ENCODE measurements at regions not wholly inside any gene's neighbourhood (a gene's known extent, or its start where the extent isn't known, plus 50 kb on each side); places are given as distances from the start of the nearest gene placed in this dataset.
A peak's percentile ranks its signal among the peaks of the same experiment; 100 is the strongest.
"Not testable (repeated sequence)": the region's sequence is repeated elsewhere in the genome, so short reads cannot be mapped to it uniquely, and the experiment has no call there.

GRCh38 chr4:3954540-3955320 is 188.5 kb downstream of the ADRA2C start:
- peak overlapping the region; percentile 60 for H2AFZ ChIP-seq (ENCODE audit: low read depth, low read length)
- H3K9ac ChIP-seq (ENCODE audit: insufficient read depth in 1 of 2, low read depth in 2 of 2, low read length in 2 of 2): peak overlapping the region; percentile 80 to 93
- H3K79me2 ChIP-seq (ENCODE audit: control insufficient read depth, insufficient read depth, low read length); H3K27me3 ChIP-seq (ENCODE audit: control insufficient read depth in 2 of 2, insufficient read depth in 2 of 2, low read length in 2 of 2); intact Hi-C loops (cut with micrococcal nuclease); ATAC-seq; H4K20me1 ChIP-seq (replicated peaks; ENCODE audit: control insufficient read depth, insufficient read depth, low read length); POLR2A ChIA-PET; H3K9me1 ChIP-seq (ENCODE audit: control insufficient read depth, insufficient read depth, low read length); H3K36me3 ChIP-seq (ENCODE audit: control insufficient read depth, insufficient read depth, low read length); in situ Hi-C loops (cut with MboI); H3K9me3 ChIP-seq (replicated peaks; ENCODE audit: control insufficient read depth, insufficient read depth, low read depth, low read length); TF ChIP-seq CEBPG (CRISPR knock-in tag; IDR thresholded peaks at IDR 0.05); ATF3 (CRISPR knock-in tag; conservative IDR thresholded peaks at IDR 0.05); MYC (CRISPR knock-in tag; IDR thresholded peaks at IDR 0.05; ENCODE audit: borderline replicate concordance, low read depth); JUN (CRISPR knock-in tag; IDR thresholded peaks at IDR 0.05; ENCODE audit: borderline replicate concordance): not testable (repeated sequence)
- WGBS (ENCODE audit: insufficient coverage, low coverage, missing lambda C conversion rate): under 1% methylated on average over 34 of the region's 53 CpGs
- H3K27ac ChIP-seq (ENCODE audit: extremely low read depth, low read depth, low read length): peak overlapping the region; percentile 83
- H3K4me2 ChIP-seq (ENCODE audit: insufficient read depth, low read length): peak overlapping the region; percentile 78
- DNase-seq (ENCODE audit: extremely low read depth in 1 of 4, low spot score in 3 of 4): peak; percentile 56 to 75 (median 62)
- peak overlapping the region; percentile 68 for H3K4me3 ChIP-seq
- CTCF ChIA-PET (ENCODE audit: low intra/inter-chr PET ratio): interaction anchor here (0.7 kb wide), 1 partner anchor 693 kb away, joined by 3 read pairs; no protein-coding TSS in a partner anchor
- H3K4me1 ChIP-seq (replicated peaks in 1 of 2; ENCODE audit: control insufficient read depth in 2 of 2, insufficient read depth in 2 of 2, low read length in 2 of 2): peaks cover 0 to 12% of the 10 kb centered on the region in 2 experiments; a peak in 2 of 5 replicates
- TSS peak; percentile 68 for BruUV-seq (replicated peaks)
- peak; percentile 68 for FAIRE-seq
- TF ChIP-seq EP400 (IDR thresholded peaks at IDR 0.05) (peak; percentile 2; the same call in 1 of the 2 replicates), TAF1 (IDR thresholded peaks at IDR 0.05; ENCODE audit: control insufficient read depth, extremely low read depth, insufficient read depth, low read length, severe bottlenecking) (peak; percentile 40), POLR2A (conservative IDR thresholded peaks at IDR 0.05) (peak; percentile 76), CEBPG (tag; conservative IDR thresholded peaks at IDR 0.05 in 1 of 2, IDR thresholded peaks at IDR 0.05 in 1 of 2) (peak; percentile 24 to 86; a peak in 3 of 4 replicates), ATF3 (IDR thresholded peaks at IDR 0.05) (peak; percentile 57; the same call in 1 of the 2 replicates), CTBP1 (IDR thresholded peaks at IDR 0.05; ENCODE audit: borderline replicate concordance) (0 out of 2 replicates have a peak, but pooled peaks have one; percentile 21), ETV5 (CRISPR knock-in tag; IDR thresholded peaks at IDR 0.05; ENCODE audit: low read depth) (peak; percentile 39; the same call in 1 of the 2 replicates), SUPT5H (IDR thresholded peaks at IDR 0.05) (peak; percentile 54; the same call in 1 of the 2 replicates), MYC (IDR thresholded peaks at IDR 0.05; ENCODE audit: low read depth, low read length) (peak; percentile 46; the same call in 1 of the 2 replicates), SIN3A (IDR thresholded peaks at IDR 0.05; ENCODE audit: borderline replicate concordance in 2 of 2, control insufficient read depth in 1 of 2, low read depth in 2 of 2, low read length in 2 of 2) (peak in 1 of 2 experiments; percentile 41; a peak in 1 of 4 replicates), MEIS2 (IDR thresholded peaks at IDR 0.05; ENCODE audit: partially characterized antibody) (peak; percentile 42), JUN (IDR thresholded peaks at IDR 0.05; ENCODE audit: borderline replicate concordance, low read depth, low read length) (0 out of 2 replicates have a peak, but pooled peaks have one; percentile 11), RBFOX2 (IDR thresholded peaks at IDR 0.05; ENCODE audit: low read depth, low read length) (peak; percentile 73; the same call in 1 of the 2 replicates), YY1 (IDR thresholded peaks at IDR 0.05; ENCODE audit: borderline replicate concordance in 1 of 3, control insufficient read depth in 1 of 3, extremely low read depth in 1 of 3, insufficient read depth in 3 of 3, insufficient read length in 1 of 3, insufficient replicate concordance in 2 of 3, low read depth in 1 of 3, low read length in 2 of 3) (peak in 1 of 3 experiments; percentile 30)
- TF ChIP-seq, protein P1, sequence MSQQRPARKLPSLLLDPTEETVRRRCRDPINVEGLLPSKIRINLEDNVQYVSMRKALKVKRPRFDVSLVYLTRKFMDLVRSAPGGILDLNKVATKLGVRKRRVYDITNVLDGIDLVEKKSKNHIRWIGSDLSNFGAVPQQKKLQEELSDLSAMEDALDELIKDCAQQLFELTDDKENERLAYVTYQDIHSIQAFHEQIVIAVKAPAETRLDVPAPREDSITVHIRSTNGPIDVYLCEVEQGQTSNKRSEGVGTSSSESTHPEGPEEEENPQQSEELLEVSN (IDR thresholded peaks at IDR 0.05; ENCODE audit: borderline replicate concordance in 1 of 2, extremely low read depth in 1 of 2, insufficient read depth in 1 of 2, insufficient read length in 1 of 2, low read depth in 1 of 2, low read length in 1 of 2, poor library complexity in 1 of 2, severe bottlenecking in 1 of 2): peak in 1 of 2 experiments; percentile 56

Data from K562 (cell line).